ENCODE measurements at regions not wholly inside any gene's neighbourhood (a gene's known extent, or its start where the extent isn't known, plus 50 kb on each side); places are given as distances from the start of the nearest gene placed in this dataset.

- Histone ChIP-seq H3K27me3 (no peaks in the 10 kb centered on the region), H3K27ac (no peak overlapping the region), H3K4me3 (no peak overlapping the region), H3K4me1 (no peaks in the 10 kb centered on the region), H3K36me3 (no peaks in the 10 kb centered on the region), H3K9me3 (no peaks in the 10 kb centered on the region)
- intact Hi-C loops (cut with DNase I) = no loop called here
- no peak for TF ChIP-seq CTCF (IDR thresholded peaks at IDR 0.05)
- DNase-seq (no peak), ATAC-seq (no peak)
Observed at GRCh38 chr3:27642796-27643195, 79.3 kb downstream of the EOMES start.

- intact Hi-C loops (cut with DNase I) = no loop called here
Observed at GRCh38 chr3:27641888-27642601, 80.1 kb downstream of the EOMES start.

GRCh38 chr3:27641271-27641800, 80.8 kb downstream of the EOMES start:
- no peak for TF ChIP-seq CTCF (IDR thresholded peaks at IDR 0.05)
- H3K27ac ChIP-seq = no peak overlapping the region

More at GRCh38 chr3:27641888-27642601, 80.1 kb downstream of the EOMES start:
- Histone ChIP-seq H3K4me3 (no peak overlapping the region), H3K9me3 (no peaks in the 10 kb centered on the region), H3K27me3 (no peaks in the 10 kb centered on the region), H3K4me1 (no peaks in the 10 kb centered on the region), H3K36me3 (no peaks in the 10 kb centered on the region), H3K27ac (no peak overlapping the region)
- DNase-seq (no peak), ATAC-seq (peak; percentile 61)
- no peak for TF ChIP-seq CTCF (IDR thresholded peaks at IDR 0.05)

GRCh38 chr3:27639271-27639670, 82.9 kb downstream of the EOMES start:
- TF ChIP-seq CTCF (IDR thresholded peaks at IDR 0.05) = no peak
- intact Hi-C loops (cut with DNase I) = no loop called here
- DNase-seq (no peak), ATAC-seq (peak; percentile 50)
- Histone ChIP-seq H3K27ac (peak overlapping the region; percentile 17), H3K9me3 (no peaks in the 10 kb centered on the region), H3K27me3 (no peaks in the 10 kb centered on the region), H3K4me3 (no peak overlapping the region), H3K4me1 (no peaks in the 10 kb centered on the region), H3K36me3 (no peaks in the 10 kb centered on the region)

More at GRCh38 chr3:27641271-27641800, 80.8 kb downstream of the EOMES start:
- Histone ChIP-seq H3K9me3 (no peaks in the 10 kb centered on the region), H3K27me3 (no peaks in the 10 kb centered on the region), H3K4me3 (no peak overlapping the region), H3K36me3 (no peaks in the 10 kb centered on the region), H3K4me1 (no peaks in the 10 kb centered on the region)
- DNase-seq (no peak), ATAC-seq (no peak)
- intact Hi-C loops (cut with DNase I) = no loop called here

- Histone ChIP-seq H3K4me3 (no peak overlapping the region), H3K27ac (no peak overlapping the region), H3K36me3 (no peaks in the 10 kb centered on the region), H3K9me3 (no peaks in the 10 kb centered on the region), H3K27me3 (no peaks in the 10 kb centered on the region), H3K4me1 (no peaks in the 10 kb centered on the region)
- ATAC-seq (no peak), DNase-seq (no peak)
- no peak for TF ChIP-seq CTCF (IDR thresholded peaks at IDR 0.05)
- intact Hi-C loops (cut with DNase I) = no loop called here
Observed at GRCh38 chr3:27638594-27638993, 83.5 kb downstream of the EOMES start.
